Stimulated activated naive CD8-positive, alpha-beta T cell treated with anti-CD3 and anti-CD28 coated beads, Interleukin-15, amount 100 ng/mL, for 72 hours (primary cell): ENCODE measurements at regions not wholly inside any gene's neighbourhood (a gene's known extent, or its start where the extent isn't known, plus 50 kb on each side); places are given as distances from the start of the nearest gene placed in this dataset.
"Not testable (repeated sequence)": the region's sequence is repeated elsewhere in the genome, so short reads cannot be mapped to it uniquely, and the experiment has no call there.

Experiments
- ATAC-seq: fragments of 150-1000 bp; cut with Tn5 transposase; 2 replicates; pipeline ENCODE4 v1.10.0; 2021; ENCODE audit warnings: mild to moderate bottlenecking, moderate library complexity
- DNase-seq, 2 donors: peaks; one replicate each; pipeline ENCODE4 v3.0.0; 2021 to 2022
- H3K27ac Mint-ChIP-seq, 2 donors: one replicate each; pipeline ENCODE4 v1.8.0; 2022; ENCODE audit warnings: mild to moderate bottlenecking in 2 of 2, mixed read lengths in 2 of 2, moderate library complexity in 2 of 2
- H3K27me3 Mint-ChIP-seq: one replicate; pipeline ENCODE4 v1.8.0; 2022; ENCODE audit warnings: mixed read lengths
- H3K4me1 Mint-ChIP-seq: one replicate; pipeline ENCODE4 v1.8.0; 2022; ENCODE audit warnings: mild to moderate bottlenecking, mixed read lengths
- H3K4me3 Mint-ChIP-seq, 2 donors: one replicate each; pipeline ENCODE4 v1.8.0; 2022; ENCODE audit warnings: mild to moderate bottlenecking in 2 of 2, mixed read lengths in 2 of 2, moderate library complexity in 1 of 2
- H3K9me3 Mint-ChIP-seq, 2 donors: one replicate each; pipeline ENCODE4 v1.8.0; 2022; ENCODE audit warnings: mixed read lengths in 2 of 2

GRCh38 chr1:219732814-219733491 is 120.0 kb upstream of the ZC3H11B start:
- DNase-seq (no peak), ATAC-seq (no peak)
- Mint-ChIP-seq H3K4me3 (no peak overlapping the region), H3K4me1 (no peaks in the 10 kb centered on the region), H3K27ac (no peak overlapping the region), H3K27me3 (peaks cover 10% of the 10 kb centered on the region), H3K9me3 (peaks cover 11 to 22% of the 10 kb centered on the region in 2 donors)

DNA sequence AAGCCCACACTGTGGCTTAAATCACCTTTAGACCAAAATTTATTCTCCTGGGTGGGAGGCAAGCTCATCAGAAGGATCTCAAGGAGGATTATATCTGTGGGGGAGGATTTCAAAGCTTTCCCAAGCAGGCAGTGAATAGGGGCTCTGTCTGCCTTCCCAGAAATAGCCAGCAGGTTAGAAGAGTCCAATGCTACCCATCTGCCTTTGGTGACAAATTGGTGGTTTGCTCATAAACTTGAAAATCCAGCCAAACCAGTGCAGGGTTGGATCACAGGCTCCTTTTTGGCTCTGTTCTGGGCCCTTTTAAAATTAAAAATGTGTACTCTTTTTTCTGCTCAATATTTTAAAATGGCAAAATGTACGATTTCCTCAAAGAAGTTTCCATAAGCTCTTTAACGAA is 118.9 kb upstream of the ZC3H11B start:
- H3K4me3 Mint-ChIP-seq: no peak overlapping the region
- no peak overlapping the region for H3K27ac Mint-ChIP-seq
- peaks cover 15 to 24% of the 10 kb centered on the region in 2 donors for H3K9me3 Mint-ChIP-seq
- DNase-seq: no peak
- no peak for ATAC-seq
- no peaks in the 10 kb centered on the region for H3K4me1 Mint-ChIP-seq
- H3K27me3 Mint-ChIP-seq: peaks cover 10% of the 10 kb centered on the region

GRCh38 chr1:219726480-219727272 is 113.8 kb upstream of the ZC3H11B start:
- no peak for ATAC-seq
- H3K9me3 Mint-ChIP-seq: peaks cover 30 to 46% of the 10 kb centered on the region in 2 donors
- H3K4me3 Mint-ChIP-seq: no peak overlapping the region
- H3K27me3 Mint-ChIP-seq: no peaks in the 10 kb centered on the region
- no peak for DNase-seq
- H3K4me1 Mint-ChIP-seq: no peaks in the 10 kb centered on the region
- H3K27ac Mint-ChIP-seq: no peak overlapping the region

DNA sequence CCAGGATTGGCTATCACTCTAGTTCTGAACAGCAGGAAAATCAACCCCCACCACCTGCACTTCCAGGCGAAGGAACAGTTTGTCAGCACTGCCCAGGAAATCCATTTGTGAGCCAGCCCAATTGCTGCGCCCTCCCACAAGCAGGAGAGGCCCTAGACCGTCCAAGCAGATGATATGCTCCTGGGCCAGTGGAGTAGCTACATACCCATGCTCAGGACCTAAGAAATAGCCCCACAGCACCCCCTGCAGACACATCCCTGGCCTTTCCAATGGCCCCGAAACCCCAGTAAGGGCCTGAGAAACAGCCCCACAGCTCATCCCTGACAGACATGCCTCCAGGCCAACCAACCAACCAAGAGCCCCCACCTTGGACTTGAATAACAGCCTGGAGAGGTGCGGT is 111.5 kb upstream of the ZC3H11B start:
- DNase-seq (no peak), ATAC-seq (no peak)
- Mint-ChIP-seq H3K4me1 (no peaks in the 10 kb centered on the region), H3K9me3 (peaks cover 30 to 46% of the 10 kb centered on the region in 2 donors), H3K27me3 (no peaks in the 10 kb centered on the region), H3K4me3 (no peak overlapping the region), H3K27ac (no peak overlapping the region)

- H3K27me3 Mint-ChIP-seq: no peaks in the 10 kb centered on the region
- DNase-seq: no peak
- no peak overlapping the region for H3K27ac Mint-ChIP-seq
- peaks cover 5 to 12% of the 10 kb centered on the region in 2 donors for H3K9me3 Mint-ChIP-seq
- ATAC-seq: no peak
- no peaks in the 10 kb centered on the region for H3K4me1 Mint-ChIP-seq
- H3K4me3 Mint-ChIP-seq: no peak overlapping the region
These were observed 104.6 kb upstream of the ZC3H11B start for GRCh38 chr1:219717536-219717935.

GRCh38 chr1:219716611-219717114 is 103.8 kb upstream of the ZC3H11B start:
- H3K27ac Mint-ChIP-seq: no peak overlapping the region
- ATAC-seq (no peak), DNase-seq (no peak)
- H3K9me3 Mint-ChIP-seq: peaks cover 5 to 13% of the 10 kb centered on the region in 2 donors
- H3K4me1 Mint-ChIP-seq: no peaks in the 10 kb centered on the region
- no peak overlapping the region for H3K4me3 Mint-ChIP-seq
- H3K27me3 Mint-ChIP-seq: no peaks in the 10 kb centered on the region

- ATAC-seq (no peak), DNase-seq (no peak)
- H3K9me3 Mint-ChIP-seq: peaks cover 3 to 18% of the 10 kb centered on the region in 2 donors
- no peak overlapping the region for H3K4me3 Mint-ChIP-seq
- H3K27ac Mint-ChIP-seq: no peak overlapping the region
- no peaks in the 10 kb centered on the region for H3K27me3 Mint-ChIP-seq
- no peaks in the 10 kb centered on the region for H3K4me1 Mint-ChIP-seq
These were observed 101.1 kb upstream of the ZC3H11B start for GRCh38 chr1:219713981-219714381.

DNA sequence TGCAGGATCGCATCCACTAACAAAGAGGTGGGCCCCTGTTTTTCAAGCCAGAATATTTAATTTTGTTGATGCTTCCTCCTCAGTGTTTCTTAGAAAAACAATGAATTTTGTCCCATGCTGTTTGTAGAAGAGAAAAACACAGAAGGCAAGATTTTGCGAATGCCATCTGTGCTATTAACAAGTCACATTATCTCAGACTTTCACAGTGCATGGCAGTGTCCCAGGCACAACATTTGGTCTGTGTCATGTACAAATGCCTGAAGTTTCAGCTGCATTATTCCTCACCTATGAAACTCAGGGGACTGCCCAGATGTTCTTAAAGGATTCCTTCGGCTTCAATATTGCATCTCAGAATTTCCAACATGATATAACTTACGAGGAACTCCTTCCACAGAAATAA is 99.6 kb upstream of the ZC3H11B start:
- Mint-ChIP-seq H3K27ac (no peak overlapping the region), H3K4me3 (no peak overlapping the region), H3K9me3 (peaks cover 0 to 6% of the 10 kb centered on the region in 2 donors), H3K27me3 (no peaks in the 10 kb centered on the region), H3K4me1 (no peaks in the 10 kb centered on the region)
- ATAC-seq (no peak), DNase-seq (no peak)

- H3K27me3 Mint-ChIP-seq: no peaks in the 10 kb centered on the region
- ATAC-seq: no peak
- no peak for DNase-seq
- no peaks in the 10 kb centered on the region for H3K4me1 Mint-ChIP-seq
- no peak overlapping the region for H3K4me3 Mint-ChIP-seq
- H3K9me3 Mint-ChIP-seq: peaks cover 0 to 12% of the 10 kb centered on the region in 2 donors
- no peak overlapping the region for H3K27ac Mint-ChIP-seq
These were observed 97.8 kb upstream of the ZC3H11B start for GRCh38 chr1:219710529-219711194.

GRCh38 chr1:219708919-219709543 is 96.1 kb upstream of the ZC3H11B start:
- ATAC-seq (no peak), DNase-seq (no peak)
- Mint-ChIP-seq H3K9me3 (peaks cover 4 to 12% of the 10 kb centered on the region in 2 donors), H3K27ac (no peak overlapping the region), H3K27me3 (no peaks in the 10 kb centered on the region), H3K4me1 (no peaks in the 10 kb centered on the region), H3K4me3 (no peak overlapping the region)

- H3K9me3 Mint-ChIP-seq: peaks cover 4 to 12% of the 10 kb centered on the region in 2 donors
- H3K4me3 Mint-ChIP-seq, DNase-seq, H3K4me1 Mint-ChIP-seq, ATAC-seq, H3K27ac Mint-ChIP-seq, H3K27me3 Mint-ChIP-seq: not testable (repeated sequence)
These were observed 95.0 kb upstream of the ZC3H11B start for GRCh38 chr1:219707885-219708284.

- H3K4me1 Mint-ChIP-seq, DNase-seq, H3K4me3 Mint-ChIP-seq, H3K9me3 Mint-ChIP-seq, ATAC-seq, H3K27me3 Mint-ChIP-seq, H3K27ac Mint-ChIP-seq: not testable (repeated sequence)
These were observed 91.4 kb upstream of the ZC3H11B start for GRCh38 chr1:219704331-219704730.

GRCh38 chr1:219703368-219703639 is 90.4 kb upstream of the ZC3H11B start:
- H3K9me3 Mint-ChIP-seq: peaks cover 4 to 6% of the 10 kb centered on the region in 2 donors
- ATAC-seq: no peak
- no peak for DNase-seq
- no peak overlapping the region for H3K4me3 Mint-ChIP-seq
- no peak overlapping the region for H3K27ac Mint-ChIP-seq
- H3K27me3 Mint-ChIP-seq: no peaks in the 10 kb centered on the region
- H3K4me1 Mint-ChIP-seq: no peaks in the 10 kb centered on the region

- ATAC-seq: no peak
- DNase-seq: no peak
- no peak overlapping the region for H3K27ac Mint-ChIP-seq
- peaks cover 4 to 9% of the 10 kb centered on the region in 2 donors for H3K9me3 Mint-ChIP-seq
- H3K27me3 Mint-ChIP-seq: no peaks in the 10 kb centered on the region
- H3K4me3 Mint-ChIP-seq: no peak overlapping the region
- no peaks in the 10 kb centered on the region for H3K4me1 Mint-ChIP-seq
These were observed 88.6 kb upstream of the ZC3H11B start for GRCh38 chr1:219701476-219701875.

DNA sequence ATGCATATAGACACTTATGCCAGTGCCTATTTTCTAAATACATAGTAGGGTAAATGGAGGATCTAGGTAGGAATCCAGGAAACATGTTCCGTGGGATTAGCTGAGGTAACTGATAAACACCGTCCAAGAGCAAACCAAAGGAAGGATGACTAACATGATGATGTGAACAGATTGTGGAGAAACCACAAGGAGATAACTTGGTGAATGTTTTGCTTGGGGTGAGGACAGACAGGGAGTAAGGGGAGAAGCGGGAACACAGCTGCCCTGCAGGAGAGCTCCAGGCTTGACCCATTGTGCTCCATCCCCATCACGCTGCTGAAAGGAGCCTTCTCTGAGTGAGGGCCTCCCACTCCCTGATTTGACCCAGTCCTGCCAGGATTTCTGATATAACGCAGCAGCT is 87.0 kb upstream of the ZC3H11B start:
- no peak for ATAC-seq
- DNase-seq: no peak
- H3K9me3 Mint-ChIP-seq: peaks cover 0 to 6% of the 10 kb centered on the region in 2 donors
- H3K27me3 Mint-ChIP-seq: no peaks in the 10 kb centered on the region
- no peak overlapping the region for H3K4me3 Mint-ChIP-seq
- H3K27ac Mint-ChIP-seq: no peak overlapping the region
- no peaks in the 10 kb centered on the region for H3K4me1 Mint-ChIP-seq

GRCh38 chr1:219697682-219698081 is 84.8 kb upstream of the ZC3H11B start:
- no peaks in the 10 kb centered on the region for H3K4me1 Mint-ChIP-seq
- ATAC-seq (no peak), DNase-seq (no peak)
- no peak overlapping the region for H3K27ac Mint-ChIP-seq
- no peaks in the 10 kb centered on the region for H3K27me3 Mint-ChIP-seq
- H3K4me3 Mint-ChIP-seq: no peak overlapping the region
- H3K9me3 Mint-ChIP-seq: peaks cover 0 to 13% of the 10 kb centered on the region in 2 donors
